IMR-90 (cell line): ENCODE measurements at regions not wholly inside any gene's neighbourhood (a gene's known extent, or its start where the extent isn't known, plus 50 kb on each side); places are given as distances from the start of the nearest gene placed in this dataset.

Source experiments
- ATAC-seq: fragments of 200-7000 bp; cut with Tn5 transposase; 2 replicates; pipeline ENCODE4 v1.9.1; 2020; ENCODE audit warnings: low read depth, mild to moderate bottlenecking, moderate library complexity
- BruUV-seq: library from RNA; stranded (reverse); fragments of 400-500 nt; replicated peaks from 2 replicates; lab custom pipeline; 2021; lab: Mats Ljungman, UMichigan
- CTCF ChIA-PET: fragments of 300-600 bp; formaldehyde crosslinking; extraction: SDS; loops from one replicate; lab custom pipeline; 2021; ENCODE audit warnings: antibody characterized with exemption; lab: Yijun Ruan, JAX
- POLR2A ChIA-PET: fragments of 300-600 bp; sonication (Branson Sonifier 250); formaldehyde crosslinking; loops from one replicate; lab custom pipeline; 2022; ENCODE audit warnings: antibody characterized with exemption; ENCODE audit not compliant: unreplicated experiment; lab: Charles Lee
- DNase-seq: peaks from one replicate; pipeline ENCODE4 v3.0.0; 2013
- H2AFZ ChIP-seq: replicated peaks from 2 replicates; pipeline ENCODE3; 2013; ENCODE audit warnings: low read length, mild to moderate bottlenecking; ENCODE audit not compliant: poor library complexity
- H2AK5ac ChIP-seq: 2 replicates; pipeline ENCODE4 v1.6.1; 2013; ENCODE audit warnings: low read depth, low read length, inconsistent platforms
- H2AK9ac ChIP-seq: replicated peaks from 2 replicates; pipeline ENCODE3; 2013; ENCODE audit warnings: mild to moderate bottlenecking, low read depth, low read length, moderate library complexity; ENCODE audit not compliant: poor library complexity
- H2BK120ac ChIP-seq: 2 replicates; pipeline ENCODE4 v1.6.1; 2013; ENCODE audit warnings: low read depth, low read length, inconsistent platforms
- H2BK15ac ChIP-seq: 3 replicates; pipeline ENCODE4 v1.6.1; 2013; ENCODE audit warnings: low read depth, low read length, inconsistent platforms
- H2BK20ac ChIP-seq: 2 replicates; pipeline ENCODE4 v1.6.1; 2013; ENCODE audit warnings: low read depth, mild to moderate bottlenecking, inconsistent platforms, low read length, moderate library complexity
- H2BK5ac ChIP-seq: 2 replicates; pipeline ENCODE4 v1.6.1; 2013; ENCODE audit warnings: mild to moderate bottlenecking, low read depth, low read length, inconsistent platforms; ENCODE audit not compliant: poor library complexity, severe bottlenecking
- H3K14ac ChIP-seq: replicated peaks from 2 replicates; pipeline ENCODE4 v1.6.1; 2013; ENCODE audit warnings: low read depth, low read length, inconsistent platforms
- H3K18ac ChIP-seq: 2 replicates; pipeline ENCODE4 v1.6.1; 2013; ENCODE audit warnings: low read depth, low read length, control low read depth
- H3K23ac ChIP-seq: 2 replicates; pipeline ENCODE4 v1.6.1; 2013; ENCODE audit warnings: low read depth, low read length, inconsistent platforms
- H3K27ac ChIP-seq: 2 replicates; pipeline ENCODE4 v1.5.1; 2013; ENCODE audit warnings: mild to moderate bottlenecking, control low read depth, low read length; ENCODE audit not compliant: insufficient read depth
- H3K27me3 ChIP-seq: 2 replicates; pipeline ENCODE4 v1.6.1; 2013; ENCODE audit warnings: low read length; ENCODE audit not compliant: control insufficient read depth, insufficient read depth
- H3K36me3 ChIP-seq: 2 replicates; pipeline ENCODE4 v1.6.1; 2013; ENCODE audit warnings: low read length, mixed read lengths; ENCODE audit not compliant: control insufficient read depth, insufficient read depth
- H3K4ac ChIP-seq: 2 replicates; pipeline ENCODE4 v1.6.1; 2013; ENCODE audit warnings: low read depth, low read length, inconsistent platforms
- H3K4me1 ChIP-seq: 2 replicates; pipeline ENCODE4 v1.6.1; 2013; ENCODE audit warnings: low read length, mixed read lengths; ENCODE audit not compliant: control insufficient read depth, insufficient read depth
- H3K4me2 ChIP-seq: 2 replicates; pipeline ENCODE4 v1.6.1; 2013; ENCODE audit warnings: low read depth, mild to moderate bottlenecking, control low read depth, low read length, moderate library complexity
- H3K4me3 ChIP-seq: 2 replicates; pipeline ENCODE4 v1.5.1; 2013; ENCODE audit warnings: low read depth, mild to moderate bottlenecking, control low read depth, low read length, moderate library complexity; ENCODE audit not compliant: insufficient read depth
- H3K56ac ChIP-seq: 2 replicates; pipeline ENCODE4 v1.6.1; 2013; ENCODE audit warnings: low read length, inconsistent platforms; ENCODE audit not compliant: insufficient read depth; ENCODE audit errors: extremely low read depth
- H3K79me1 ChIP-seq, 2 experiments: 2 replicates each; pipeline ENCODE4 v1.6.1; 2013; ENCODE audit warnings: low read length in 2 of 2, inconsistent platforms in 1 of 2, low read depth in 1 of 2
- H3K9ac ChIP-seq: 2 replicates; pipeline ENCODE4 v1.6.1; 2013; ENCODE audit warnings: low read depth, low read length, control low read depth
- H3K9me1 ChIP-seq: 2 replicates; pipeline ENCODE4 v1.6.1; 2013; ENCODE audit warnings: low read length, inconsistent platforms; ENCODE audit not compliant: insufficient read depth
- H3K9me3 ChIP-seq: 2 replicates; pipeline ENCODE4 v1.6.1; 2013; ENCODE audit warnings: low read length; ENCODE audit not compliant: control insufficient read depth, insufficient read depth
- H4K20me1 ChIP-seq: 2 replicates; pipeline ENCODE4 v1.6.1; 2013; ENCODE audit warnings: low read length, inconsistent platforms; ENCODE audit not compliant: insufficient read depth
- H4K5ac ChIP-seq: 2 replicates; pipeline ENCODE4 v1.6.1; 2013; ENCODE audit warnings: mild to moderate bottlenecking, low read depth, low read length, control low read depth
- H4K8ac ChIP-seq, 2 experiments: 2 replicates each; pipeline ENCODE4 v1.6.1; 2013; ENCODE audit warnings: low read depth in 2 of 2, low read length in 2 of 2, control low read depth in 1 of 2, inconsistent platforms in 1 of 2
- H4K91ac ChIP-seq: 2 replicates; pipeline ENCODE4 v1.6.1; 2013; ENCODE audit warnings: low read depth, low read length, inconsistent platforms; ENCODE audit not compliant: insufficient read depth
- SMC3 ChIP-seq: fragments of 150-350 bp; IDR thresholded peaks from 2 replicates; pipeline ENCODE4 v1.6.1; 2016; ENCODE audit warnings: low read depth, mild to moderate bottlenecking, antibody characterized with exemption, low read length, moderate library complexity
- WGBS, 2 experiments: methylation state at CpG; one replicate each; pipeline versions ENCODE4 v1.1.5 to v1.1.7; 2013; ENCODE audit warnings: missing lambda C conversion rate in 2 of 2; ENCODE audit not compliant: insufficient read length in 1 of 2; ENCODE audit errors: extremely low coverage in 2 of 2; 5-methylcytosine and 5-hydroxymethylcytosine counted together
- dilution Hi-C: fragments of 300-500 bp; cut with HindIII; formaldehyde crosslinking; loops from one replicate; pipeline ENCODE4 v1.14.3; 2018; ENCODE audit warnings: low sequenced_read_pairs; ENCODE audit not compliant: unreplicated experiment
- in situ Hi-C: fragments of 300-500 bp; cut with MboI; formaldehyde crosslinking; loops from 3 replicates; pipeline ENCODE4 v1.14.3; 2019; ENCODE audit warnings: low sequenced_read_pairs, inconsistent platforms, mixed read lengths
- intact Hi-C: fragments of 100-400 bp; cut with micrococcal nuclease; formaldehyde crosslinking; loops from 2 replicates; pipeline ENCODE4 v1.10.0; 2022

DNA sequence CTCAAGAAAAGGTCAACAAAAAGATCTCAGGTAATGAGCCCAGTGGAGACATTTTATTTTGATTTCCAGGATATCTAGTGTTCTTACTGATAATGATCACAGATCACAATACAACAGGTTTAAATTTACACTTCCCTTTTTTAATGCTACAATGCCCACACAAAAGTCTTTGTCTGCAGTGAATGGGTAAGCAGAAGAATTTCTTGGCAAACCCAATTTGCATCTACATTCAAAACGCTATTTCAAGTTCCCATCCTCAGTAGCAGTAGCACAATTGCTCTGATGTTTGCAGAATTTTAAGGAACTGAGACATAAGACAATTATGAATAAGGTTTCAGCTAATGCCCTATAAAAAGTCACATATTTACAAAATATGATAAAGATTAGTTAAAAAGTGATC, 929.4 kb upstream of the PIK3C3 start:
- Histone ChIP-seq H3K36me3 (no peaks in the 10 kb centered on the region), H2AK9ac (no peak overlapping the region), H3K23ac (no peak overlapping the region), H4K5ac (no peak overlapping the region), H3K14ac (no peak overlapping the region), H3K4me3 (no peak overlapping the region), H3K18ac (no peak overlapping the region), H2BK15ac (no peak overlapping the region), H2BK20ac (no peak overlapping the region), H3K9me1 (no peaks in the 10 kb centered on the region), H3K4me2 (no peak overlapping the region), H2BK5ac (no peak overlapping the region), H3K56ac (no peak overlapping the region), H4K8ac (no peak overlapping the region), H3K27ac (no peak overlapping the region), H2BK120ac (no peak overlapping the region), H3K9me3 (no peaks in the 10 kb centered on the region), H3K27me3 (no peaks in the 10 kb centered on the region), H3K79me1 (no peaks in the 10 kb centered on the region), H3K4me1 (no peaks in the 10 kb centered on the region), H2AK5ac (no peak overlapping the region), H4K20me1 (no peaks in the 10 kb centered on the region), H4K91ac (no peak overlapping the region), H3K9ac (no peak overlapping the region), H2AFZ (no peak overlapping the region), H3K4ac (no peak overlapping the region)
- dilution Hi-C loops: no loop called here
- ChIA-PET POLR2A (no interaction called here), CTCF (no interaction called here)
- TF ChIP-seq SMC3: no peak
- intact Hi-C loops: no loop called here
- in situ Hi-C loops: no loop called here
- ATAC-seq: no peak
- BruUV-seq: no TSS peak
- WGBS, 2 experiments: no CpG with 5 or more reads among the region's 1 CpG
- DNase-seq: no peak
